ENCODE measurements at regions not wholly inside any gene's neighbourhood (a gene's known extent, or its start where the extent isn't known, plus 50 kb on each side); places are given as distances from the start of the nearest gene placed in this dataset.

DNA sequence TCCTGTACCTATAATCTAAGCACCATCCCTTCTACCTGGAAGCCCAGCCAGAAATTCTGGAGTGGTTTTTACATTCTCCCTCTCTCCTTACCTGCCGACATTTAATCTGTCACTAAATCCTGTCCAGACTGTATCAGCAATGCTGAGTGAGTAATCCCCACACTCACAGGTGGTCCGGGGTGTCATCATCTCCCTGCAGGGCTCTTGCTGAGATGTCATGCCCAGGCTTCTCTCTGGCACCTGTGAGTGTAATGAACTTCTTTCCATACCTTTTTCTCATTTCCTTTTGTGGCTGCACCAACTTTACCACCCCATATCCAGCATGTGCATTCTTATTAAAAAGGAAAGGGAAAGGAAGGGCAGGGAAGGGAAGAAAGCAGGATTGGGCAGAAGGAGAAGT lies 355.2 kb downstream of the CCSER2 start:
- TF ChIP-seq, protein P1, sequence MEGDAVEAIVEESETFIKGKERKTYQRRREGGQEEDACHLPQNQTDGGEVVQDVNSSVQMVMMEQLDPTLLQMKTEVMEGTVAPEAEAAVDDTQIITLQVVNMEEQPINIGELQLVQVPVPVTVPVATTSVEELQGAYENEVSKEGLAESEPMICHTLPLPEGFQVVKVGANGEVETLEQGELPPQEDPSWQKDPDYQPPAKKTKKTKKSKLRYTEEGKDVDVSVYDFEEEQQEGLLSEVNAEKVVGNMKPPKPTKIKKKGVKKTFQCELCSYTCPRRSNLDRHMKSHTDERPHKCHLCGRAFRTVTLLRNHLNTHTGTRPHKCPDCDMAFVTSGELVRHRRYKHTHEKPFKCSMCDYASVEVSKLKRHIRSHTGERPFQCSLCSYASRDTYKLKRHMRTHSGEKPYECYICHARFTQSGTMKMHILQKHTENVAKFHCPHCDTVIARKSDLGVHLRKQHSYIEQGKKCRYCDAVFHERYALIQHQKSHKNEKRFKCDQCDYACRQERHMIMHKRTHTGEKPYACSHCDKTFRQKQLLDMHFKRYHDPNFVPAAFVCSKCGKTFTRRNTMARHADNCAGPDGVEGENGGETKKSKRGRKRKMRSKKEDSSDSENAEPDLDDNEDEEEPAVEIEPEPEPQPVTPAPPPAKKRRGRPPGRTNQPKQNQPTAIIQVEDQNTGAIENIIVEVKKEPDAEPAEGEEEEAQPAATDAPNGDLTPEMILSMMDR (IDR thresholded peaks at IDR 0.05), result no peak
- no peak for TF ChIP-seq POLR2AphosphoS5 (IDR thresholded peaks at IDR 0.05)
- TF ChIP-seq EP300 (IDR thresholded peaks at IDR 0.05), result no peak

Data from gastroesophageal sphincter (tissue), 3 donors.